B cell (primary cell): ENCODE measurements at regions not wholly inside any gene's neighbourhood (a gene's known extent, or its start where the extent isn't known, plus 50 kb on each side); places are given as distances from the start of the nearest gene placed in this dataset.

Experiments used
- ATAC-seq: fragments of 200-7000 bp; cut with Tn5 transposase; one replicate; pipeline ENCODE4 v1.10.0; 2021; ENCODE audit warnings: low read depth, mild to moderate bottlenecking, moderate number of reproducible peaks, moderate library complexity
- CTCF ChIA-PET: fragments of 350-600 bp; sonication (Branson Sonifier 250); formaldehyde crosslinking; loops from one replicate; lab custom pipeline; 2021; ENCODE audit warnings: antibody characterized with exemption, inconsistent platforms; lab: Charles Lee
- POLR2A ChIA-PET: fragments of 350-600 bp; sonication (Branson Sonifier 250); formaldehyde crosslinking; loops from one replicate; lab custom pipeline; 2021; ENCODE audit warnings: antibody characterized with exemption; lab: Charles Lee
- DNase-seq: peaks from one replicate; pipeline ENCODE4 v3.0.0; 2013
- H2AFZ ChIP-seq: 2 replicates; pipeline ENCODE4 v1.6.1; 2012; ENCODE audit warnings: mild to moderate bottlenecking, low read depth, low read length; ENCODE audit not compliant: insufficient read depth, poor library complexity, severe bottlenecking
- H3K27ac ChIP-seq, 2 donors: 1 replicate in 1 of 2; 2 replicates in 1 of 2; pipeline ENCODE4 v1.5.1; 2012 to 2013; ENCODE audit warnings: low read length in 2 of 2, mild to moderate bottlenecking in 2 of 2, moderate library complexity in 1 of 2
- H3K27me3 ChIP-seq, 4 experiments: fragments of 200-600 bp in 1 of 4; sonication (generic) in 1 of 4; replicated peaks in 1 of 4; 1 replicate in 2 of 4; 2 replicates in 2 of 4; pipeline versions ENCODE4 v1.6.1 to v1.7.0; 2013 to 2016; ENCODE audit warnings: low read length in 3 of 4, mild to moderate bottlenecking in 2 of 4, mixed read lengths in 1 of 4, moderate library complexity in 1 of 4; ENCODE audit not compliant: insufficient read depth in 4 of 4, control insufficient read depth in 3 of 4; ENCODE audit errors: control extremely low read depth in 1 of 4
- H3K36me3 ChIP-seq, 2 experiments: replicated peaks in 1 of 2; 1 replicate in 1 of 2; 2 replicates in 1 of 2; pipeline versions ENCODE4 v1.6.1 to v1.7.1; 2013; ENCODE audit warnings: low read length in 1 of 2; ENCODE audit not compliant: insufficient read depth in 2 of 2, control insufficient read depth in 1 of 2; ENCODE audit errors: control extremely low read depth in 1 of 2, extremely low read depth in 1 of 2
- H3K4me1 ChIP-seq, 2 donors: fragments of 200-600 bp in 1 of 2; sonication (generic) in 1 of 2; 1 replicate in 1 of 2; 2 replicates in 1 of 2; pipeline versions ENCODE4 v1.5.1 to v1.6.1; 2013 to 2017; ENCODE audit warnings: low read length in 2 of 2; ENCODE audit not compliant: control insufficient read depth in 2 of 2, insufficient read depth in 2 of 2
- H3K4me2 ChIP-seq: replicated peaks from 2 replicates; pipeline ENCODE3; 2012; ENCODE audit warnings: mild to moderate bottlenecking, low read depth, low read length; ENCODE audit not compliant: poor library complexity, severe bottlenecking
- H3K4me3 ChIP-seq, 5 experiments: fragments of 200-600 bp in 1 of 5; sonication (generic) in 1 of 5; 1 replicate in 3 of 5; 2 replicates in 2 of 5; pipeline versions ENCODE4 v1.5.1 to v1.7.0; 2011 to 2016; ENCODE audit warnings: low read length in 4 of 5, mild to moderate bottlenecking in 4 of 5, low read depth in 2 of 5, control low read depth in 1 of 5, moderate library complexity in 1 of 5; ENCODE audit not compliant: insufficient read depth in 1 of 5; ENCODE audit errors: control extremely low read depth in 1 of 5, extremely low read depth in 1 of 5
- H3K79me2 ChIP-seq: fragments of 200-600 bp; sonication (generic); one replicate; pipeline ENCODE4 v1.6.0; 2016; ENCODE audit warnings: low read length; ENCODE audit not compliant: control insufficient read depth, insufficient read depth
- H3K9ac ChIP-seq: fragments of 200-600 bp; sonication (generic); 2 replicates; pipeline ENCODE4 v1.6.1; 2017; ENCODE audit warnings: mild to moderate bottlenecking, low read length, moderate library complexity
- H3K9me3 ChIP-seq, 3 donors: one replicate each; pipeline versions ENCODE4 v1.6.1 to v1.7.1; 2013; ENCODE audit warnings: low read length in 2 of 3; ENCODE audit not compliant: control insufficient read depth in 2 of 3, insufficient read depth in 1 of 3; ENCODE audit errors: control extremely low read depth in 1 of 3
- H4K20me1 ChIP-seq: 2 replicates; pipeline ENCODE4 v1.6.0; 2012; ENCODE audit warnings: mild to moderate bottlenecking, low read length; ENCODE audit not compliant: insufficient read depth, control insufficient read depth, poor library complexity, severe bottlenecking
- H3K27ac Mint-ChIP-seq: one replicate; pipeline ENCODE4 v1.8.0; 2021; ENCODE audit warnings: mixed read lengths
- H3K27me3 Mint-ChIP-seq: one replicate; pipeline ENCODE4 v1.8.0; 2021; ENCODE audit warnings: mixed read lengths
- H3K4me1 Mint-ChIP-seq: one replicate; pipeline ENCODE4 v1.8.0; 2021; ENCODE audit warnings: mixed read lengths
- H3K4me3 Mint-ChIP-seq: one replicate; pipeline ENCODE4 v1.8.0; 2021; ENCODE audit warnings: mixed read lengths
- H3K9me3 Mint-ChIP-seq: one replicate; pipeline ENCODE4 v1.8.0; 2022; ENCODE audit warnings: mixed read lengths; ENCODE audit not compliant: insufficient read depth
- CTCF ChIP-seq: fragments of 200-600 bp; IDR thresholded peaks from one replicate; pipeline ENCODE4 v1.8.0; 2022; ENCODE audit warnings: antibody characterized with exemption, mild to moderate bottlenecking
- EZH2 ChIP-seq: IDR thresholded peaks from 2 replicates; pipeline ENCODE4 v1.6.1; 2012; ENCODE audit warnings: borderline replicate concordance, low read depth, mild to moderate bottlenecking, moderate library complexity, low read length; ENCODE audit not compliant: insufficient read depth, poor library complexity, severe bottlenecking
- WGBS: methylation state at CpG from one replicate; pipeline ENCODE4 v1.1.5; 2013; ENCODE audit warnings: missing lambda C conversion rate; ENCODE audit not compliant: insufficient coverage; 5-methylcytosine and 5-hydroxymethylcytosine counted together
- intact Hi-C: fragments of 100-400 bp; cut with micrococcal nuclease; formaldehyde crosslinking; loops from one replicate; pipeline ENCODE4 v1.10.0; 2022

DNA sequence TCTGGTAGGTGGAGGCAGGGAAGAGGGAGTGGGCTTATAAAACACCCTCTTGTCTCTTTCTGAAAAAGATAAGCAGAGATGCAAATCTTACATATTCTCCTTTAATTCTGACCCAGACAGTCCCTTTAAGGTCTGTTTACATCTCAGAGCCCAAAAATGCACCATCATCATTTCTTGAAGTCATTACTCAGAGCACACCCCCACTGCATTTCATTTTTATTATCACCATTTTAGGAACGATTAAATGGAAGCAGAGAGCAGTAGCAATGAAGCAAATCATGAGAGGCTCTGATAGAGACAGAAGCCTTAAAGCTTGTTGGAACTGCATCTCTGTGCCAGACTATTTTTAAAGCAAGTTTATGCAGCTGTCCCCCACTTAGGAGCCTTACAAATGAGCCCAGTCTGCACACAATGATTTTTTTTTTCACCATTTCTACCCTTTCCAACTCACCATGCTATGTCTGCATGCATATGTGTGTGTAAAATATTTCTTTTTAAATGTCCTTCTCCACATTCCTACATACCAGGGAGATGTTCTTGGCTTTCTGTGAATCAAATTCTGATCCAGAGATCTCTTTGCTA lies 311.0 kb downstream of the GRIN2B start:
- TF ChIP-seq EZH2 (no peak), CTCF (no peak)
- Histone ChIP-seq H3K4me2 (no peak overlapping the region), H4K20me1 (no peaks in the 10 kb centered on the region), H3K9me3 (no peaks in the 10 kb centered on the region), H3K9ac (no peak overlapping the region), H3K27me3 (peaks cover 0 to 14% (median 0%) of the 10 kb centered on the region in 4 experiments), H3K79me2 (no peaks in the 10 kb centered on the region), H2AFZ (no peak overlapping the region), H3K4me3 (no peak overlapping the region), H3K27ac (no peak overlapping the region), H3K36me3 (no peaks in the 10 kb centered on the region), H3K4me1 (no peaks in the 10 kb centered on the region)
- CTCF ChIA-PET: interaction anchor here (0.6 to 1.3 kb wide), 3 partner anchors 9 to 360 kb away, joined by 3 to 4 read pairs (median 3); no protein-coding TSS in a partner anchor
- H3K27ac Mint-ChIP-seq: no peak overlapping the region
- POLR2A ChIA-PET: no interaction called here
- peaks cover 46% of the 10 kb centered on the region for H3K27me3 Mint-ChIP-seq
- no CpG with 5 or more reads among the region's 1 CpG for WGBS
- ATAC-seq: no peak
- no peak overlapping the region for H3K4me3 Mint-ChIP-seq
- intact Hi-C loops: no loop called here
- DNase-seq: no peak
- H3K9me3 Mint-ChIP-seq: no peaks in the 10 kb centered on the region
- H3K4me1 Mint-ChIP-seq: no peaks in the 10 kb centered on the region

- Histone ChIP-seq H3K4me2 (no peak overlapping the region), H3K9ac (no peak overlapping the region), H3K4me1 (no peaks in the 10 kb centered on the region), H3K4me3 (no peak overlapping the region), H3K9me3 (peaks cover 0 to 1% (median 0%) of the 10 kb centered on the region in 3 donors), H2AFZ (no peak overlapping the region), H3K27me3 (peaks cover 0 to 14% (median 1%) of the 10 kb centered on the region in 4 experiments), H3K27ac (no peak overlapping the region), H3K79me2 (no peaks in the 10 kb centered on the region), H4K20me1 (no peaks in the 10 kb centered on the region), H3K36me3 (no peaks in the 10 kb centered on the region)
- Mint-ChIP-seq H3K4me1 (no peaks in the 10 kb centered on the region), H3K9me3 (no peaks in the 10 kb centered on the region), H3K27ac (no peak overlapping the region), H3K27me3 (peaks cover 46% of the 10 kb centered on the region), H3K4me3 (no peak overlapping the region)
- TF ChIP-seq EZH2 (no peak), CTCF (no peak)
- ChIA-PET POLR2A (no interaction called here), CTCF (interaction anchor here (1.3 kb wide), 1 partner anchor 8 kb away, joined by 4 read pairs; no protein-coding TSS in a partner anchor)
- WGBS: no CpG with 5 or more reads among the region's 3 CpGs
- ATAC-seq: no peak
- DNase-seq: no peak
- intact Hi-C loops: no loop called here
Observed at GRCh38 chr12:13668880-13669279, 312.5 kb downstream of the GRIN2B start.
